GM18517 (cell line): ENCODE measurements at regions not wholly inside any gene's neighbourhood (a gene's known extent, or its start where the extent isn't known, plus 50 kb on each side); places are given as distances from the start of the nearest gene placed in this dataset.
"Not testable (repeated sequence)": the region's sequence is repeated elsewhere in the genome, so short reads cannot be mapped to it uniquely, and the experiment has no call there.

ENCODE experiments used
- ATAC-seq: cut with Tn5 transposase; IDR thresholded peaks from one replicate; pipeline ENCODE4 v1.9.1; 2021; ENCODE audit warnings: mild to moderate bottlenecking, moderate library complexity; ENCODE audit not compliant: unreplicated experiment

- ATAC-seq, result no peak
Observed at GRCh38 chr5:88092958-88093605, 175.6 kb downstream of the TMEM161B start.

DNA sequence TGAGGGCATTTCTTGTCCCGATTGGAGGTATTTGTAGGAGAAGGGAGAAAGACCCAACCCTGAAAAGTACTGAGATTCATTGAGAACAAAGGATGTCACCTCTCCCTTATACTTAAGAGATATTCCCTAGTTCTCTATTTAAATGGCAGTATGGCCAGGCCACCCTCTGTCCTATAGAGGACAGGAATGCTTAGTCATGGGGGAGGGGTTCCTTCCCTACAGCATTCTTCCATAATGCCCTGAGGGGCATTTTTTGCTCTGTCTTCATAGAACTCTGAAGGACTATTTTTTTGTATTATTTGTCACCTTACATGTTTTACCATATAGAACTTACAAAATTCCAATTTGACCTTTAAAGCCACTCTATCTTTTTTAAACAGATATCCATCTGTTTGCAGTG, 176.3 kb downstream of the TMEM161B start:
- ATAC-seq, result no peak

GRCh38 chr5:88090506-88090905, 178.1 kb downstream of the TMEM161B start:
- ATAC-seq, result no peak

DNA sequence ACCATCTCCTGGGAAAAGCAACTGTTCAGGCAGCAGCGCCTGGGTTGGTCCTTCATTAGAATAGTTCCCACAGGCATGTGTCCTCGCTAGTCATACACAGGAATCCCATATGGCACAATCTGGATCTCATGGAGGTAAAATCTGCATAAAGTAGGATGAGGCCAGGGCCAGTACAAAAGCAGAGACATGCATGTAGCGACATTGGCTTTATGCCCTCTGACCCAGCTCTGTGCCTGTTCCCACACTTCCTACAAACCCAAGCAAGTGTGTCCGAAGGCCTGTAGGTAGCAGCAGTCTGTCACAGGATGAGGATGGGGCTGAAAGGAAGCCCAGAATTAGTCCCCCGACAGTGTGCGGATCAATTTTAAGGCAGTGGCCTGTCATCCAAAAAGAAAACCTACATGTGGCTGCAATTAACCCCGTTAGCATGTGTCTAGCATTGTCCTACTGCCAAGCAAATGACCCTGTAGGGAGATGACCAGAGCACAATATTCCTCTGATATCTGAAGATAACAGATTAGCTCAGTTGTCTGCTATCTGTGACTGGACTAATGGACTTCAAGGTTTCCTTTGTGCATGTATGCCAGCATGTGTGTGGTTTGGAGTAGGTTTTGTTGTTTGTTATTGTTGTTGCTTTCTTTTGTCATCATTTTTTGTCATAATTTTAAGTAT, 178.8 kb downstream of the TMEM161B start:
- ATAC-seq, result no peak

DNA sequence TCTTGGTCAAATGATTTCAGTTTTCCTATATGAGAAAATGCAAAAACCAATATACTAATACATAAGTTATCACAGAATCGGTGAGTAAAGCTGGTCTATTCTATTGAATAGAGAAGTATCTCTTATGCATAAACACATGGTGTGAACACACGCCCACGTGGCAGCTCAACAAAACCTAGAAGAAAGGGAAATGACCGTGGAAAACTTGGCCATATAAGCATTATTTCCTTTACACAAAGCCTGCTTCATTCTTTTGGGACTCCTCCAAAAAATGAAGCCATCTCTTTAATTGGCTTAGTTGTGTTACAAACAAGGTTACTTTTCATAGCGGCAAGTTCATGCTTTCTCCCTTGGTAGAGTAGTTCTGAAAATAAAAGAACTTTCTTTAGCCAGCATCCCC, 183.2 kb downstream of the TMEM161B start:
- ATAC-seq, result no peak

DNA sequence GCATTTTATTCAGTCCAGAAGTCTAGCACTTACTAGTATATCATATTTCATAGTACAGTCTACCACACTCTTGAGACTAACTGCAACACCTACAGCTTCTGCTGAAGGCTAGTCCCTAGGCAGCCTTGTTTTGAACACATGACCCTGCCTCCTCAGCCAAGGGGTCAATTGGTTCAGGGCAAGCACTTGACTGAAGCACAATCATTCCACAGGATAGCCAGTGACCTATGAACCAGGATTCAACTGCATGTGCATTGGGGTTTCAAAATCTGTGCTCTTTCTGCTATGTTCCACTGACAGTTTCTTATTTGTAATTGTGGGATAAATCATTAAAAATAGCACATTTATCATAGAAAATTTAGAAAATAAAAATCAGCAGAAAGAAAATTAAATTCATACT, 186.8 kb downstream of the TMEM161B start:
- ATAC-seq, result no peak

- no peak for ATAC-seq
Observed at GRCh38 chr5:88063813-88064212, 204.8 kb downstream of the TMEM161B start.

- no peak for ATAC-seq
Observed at GRCh38 chr5:88060194-88060593, 208.5 kb downstream of the TMEM161B start.

DNA sequence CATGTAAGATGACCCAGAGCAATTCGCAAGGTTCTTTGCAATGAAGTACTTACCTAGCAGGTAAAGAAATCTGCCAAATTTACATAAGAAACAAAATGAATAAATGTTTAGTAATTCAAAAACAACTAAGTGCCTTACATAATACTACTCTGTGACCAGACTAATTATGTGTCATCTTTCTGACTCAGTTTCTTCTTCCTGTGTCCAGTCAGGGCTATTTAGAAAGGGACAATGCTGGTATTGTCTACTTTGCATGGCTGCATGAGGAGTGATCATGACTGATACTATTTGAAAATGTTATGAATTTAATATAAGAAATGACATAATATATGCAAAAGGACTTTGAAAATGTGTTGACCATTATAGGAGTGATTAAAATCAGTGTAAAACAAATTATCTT, 210.0 kb downstream of the TMEM161B start:
- no peak for ATAC-seq

- ATAC-seq, result not testable (repeated sequence)
Observed at GRCh38 chr5:88052468-88052867, 216.2 kb downstream of the TMEM161B start.

DNA sequence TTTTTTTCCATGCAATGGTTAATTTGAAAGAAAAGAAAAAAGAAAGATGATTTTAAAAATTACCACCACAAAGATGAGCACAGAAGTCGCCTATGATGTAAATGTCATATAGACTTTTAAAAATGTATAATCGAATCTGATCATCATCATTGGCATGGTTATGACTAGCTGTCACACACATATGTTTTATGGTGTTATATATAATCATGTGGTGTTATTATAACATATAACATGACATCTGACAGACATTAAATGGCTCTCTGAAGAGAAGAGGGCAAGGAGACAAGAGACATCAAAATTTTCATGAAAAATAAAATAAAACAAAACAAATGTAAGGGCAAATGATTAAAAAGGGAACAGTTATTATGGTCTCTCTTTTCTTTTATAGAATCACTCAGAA, 217.5 kb downstream of the TMEM161B start:
- no peak for ATAC-seq

GRCh38 chr5:88049737-88050136, 218.9 kb downstream of the TMEM161B start:
- ATAC-seq, result no peak

GRCh38 chr5:88049156-88049555, 219.5 kb downstream of the TMEM161B start:
- no peak for ATAC-seq

DNA sequence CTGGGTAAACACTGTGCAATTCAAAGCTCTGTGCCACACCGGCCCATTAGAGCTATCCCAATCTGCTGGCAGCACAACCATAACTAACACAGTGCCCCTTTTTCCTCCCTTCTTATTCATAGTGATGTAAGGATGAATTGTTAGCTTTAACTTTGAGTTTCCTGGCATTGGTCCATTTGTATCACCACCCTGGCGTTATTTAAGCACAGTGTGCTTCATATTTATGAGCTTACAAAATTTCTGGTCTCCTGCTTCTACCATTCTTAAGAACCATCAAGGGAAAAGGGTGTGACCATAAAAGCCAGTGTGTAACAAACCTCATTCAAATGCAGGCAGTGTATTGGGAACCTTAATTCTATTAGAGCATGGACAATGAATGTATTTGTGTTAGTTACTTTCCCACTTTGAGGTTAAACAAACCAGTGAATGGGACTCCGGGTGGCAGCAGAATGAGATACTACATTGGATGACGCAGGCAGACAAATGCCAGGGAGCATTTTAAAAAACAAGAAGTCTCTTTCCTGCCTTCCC, 222.6 kb downstream of the TMEM161B start:
- no peak for ATAC-seq

GRCh38 chr5:88045165-88045564, 223.5 kb downstream of the TMEM161B start:
- no peak for ATAC-seq

DNA sequence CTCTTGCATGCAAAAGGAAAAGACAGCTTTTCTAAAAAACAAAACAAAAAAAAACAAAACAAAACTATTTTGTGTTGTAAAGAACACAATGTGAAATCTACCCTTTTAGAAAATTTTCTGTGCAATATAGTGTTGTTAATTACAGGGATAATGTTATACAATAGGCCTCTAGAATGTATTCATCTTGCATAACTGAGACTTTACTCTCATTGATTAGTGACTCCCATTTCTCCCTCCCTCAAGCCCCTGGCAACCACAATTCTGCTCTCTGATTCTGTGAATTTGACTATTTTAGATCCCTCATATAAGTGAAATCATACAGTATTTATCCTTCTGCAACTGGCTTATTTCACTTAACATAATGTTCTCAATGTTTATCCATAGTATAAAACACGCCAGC, 234.1 kb downstream of the TMEM161B start:
- ATAC-seq, result no peak

DNA sequence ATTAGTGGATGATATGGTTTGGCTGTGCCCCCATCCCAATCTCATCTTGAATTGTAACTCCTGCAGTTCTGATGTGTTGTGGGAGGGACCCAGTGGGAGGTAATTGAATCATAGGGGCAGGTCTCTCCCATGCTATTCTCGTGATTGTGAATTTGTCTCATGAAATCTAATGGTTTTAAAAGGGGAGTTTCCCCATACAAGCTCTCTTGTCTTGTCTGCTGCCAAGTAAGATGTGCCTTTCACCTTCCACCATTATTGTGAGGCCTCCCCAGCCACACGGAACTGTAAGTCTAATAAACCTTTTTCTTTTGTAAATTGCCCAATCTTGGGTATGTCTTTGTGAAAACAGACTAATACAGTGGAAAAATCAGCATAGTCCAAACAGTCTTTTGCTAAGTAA, 235.5 kb downstream of the TMEM161B start:
- no peak for ATAC-seq

DNA sequence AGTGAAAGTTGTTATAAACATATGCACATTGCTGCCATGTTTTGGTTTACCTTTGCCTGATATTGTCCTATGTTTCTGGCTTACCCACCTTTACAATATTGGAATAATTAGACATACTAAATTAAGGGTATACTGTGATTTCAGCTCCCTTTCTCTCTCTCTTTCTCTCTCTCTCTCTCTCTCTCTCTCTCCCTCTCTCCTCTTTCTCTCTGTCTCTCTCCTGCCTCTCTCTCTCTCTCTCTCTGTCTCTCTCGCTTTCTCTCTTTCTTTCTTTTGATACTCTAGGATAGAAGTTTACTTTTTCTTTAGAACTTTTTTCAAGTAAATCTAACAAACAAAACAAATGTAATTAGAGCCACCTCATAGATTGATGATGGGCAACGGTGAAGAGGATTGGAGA, 239.6 kb downstream of the TMEM161B start:
- ATAC-seq, result no peak

- ATAC-seq, result no peak
Observed at GRCh38 chr5:88021141-88021540, 247.5 kb downstream of the TMEM161B start.

- ATAC-seq, result not testable (repeated sequence)
Observed at GRCh38 chr5:88014984-88015383, 253.7 kb downstream of the TMEM161B start.

DNA sequence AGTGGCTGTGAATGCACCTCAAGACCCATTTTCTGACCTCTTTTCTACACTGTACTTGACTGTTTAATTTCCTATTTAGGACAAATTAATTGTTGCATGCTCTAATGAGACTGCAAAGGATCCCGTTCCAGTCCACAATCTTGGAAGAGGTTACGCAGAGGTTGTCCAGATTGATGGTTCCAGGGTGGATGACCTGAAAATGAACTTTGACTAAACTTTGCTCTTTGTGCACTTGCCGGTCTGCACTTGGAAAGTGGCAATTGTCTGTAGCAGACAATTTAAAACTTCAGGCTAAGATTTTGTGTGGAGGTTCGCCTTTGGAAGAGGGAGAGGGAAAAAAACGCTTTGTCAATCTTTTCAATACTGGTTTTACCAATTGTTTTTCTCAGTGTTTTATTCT, 267.8 kb downstream of the TMEM161B start:
- no peak for ATAC-seq

DNA sequence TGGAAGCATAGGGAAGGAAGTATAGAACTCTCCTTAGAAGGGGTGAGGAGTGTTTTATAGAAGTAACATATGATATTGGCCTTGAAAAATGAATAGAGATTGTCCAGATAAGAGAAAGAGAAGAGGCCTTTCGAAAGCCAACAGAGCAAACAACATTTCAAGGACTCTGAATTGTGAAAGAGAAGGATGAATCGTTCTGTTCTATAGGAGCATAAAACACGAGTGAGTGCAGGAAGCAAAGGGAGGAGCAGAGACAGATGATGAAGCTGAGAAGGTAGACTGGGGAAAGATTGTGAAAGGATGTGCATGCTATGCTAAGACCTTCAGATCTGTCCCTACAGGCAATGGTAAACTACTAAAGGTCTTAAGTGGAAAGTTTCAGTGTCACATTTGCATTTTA, 271.0 kb downstream of the TMEM161B start:
- no peak for ATAC-seq

DNA sequence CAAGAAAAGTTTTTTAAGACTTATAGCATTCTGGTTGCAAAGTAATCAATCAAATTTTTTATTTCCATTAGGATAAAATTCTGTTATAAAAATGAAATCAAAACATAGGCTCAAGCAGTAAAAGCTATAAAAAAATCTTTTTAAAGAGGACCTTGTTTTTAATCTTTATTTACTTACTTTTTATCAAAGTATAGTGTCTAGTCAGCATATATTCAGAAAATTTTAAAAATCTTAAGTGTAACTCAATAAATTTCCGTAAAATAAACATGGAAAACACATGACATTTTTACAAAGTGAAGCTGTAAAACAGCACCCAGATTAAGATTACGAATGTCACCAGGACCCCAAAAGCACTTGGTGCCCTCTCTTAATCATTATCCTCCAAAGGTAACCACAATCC, 302.4 kb downstream of the TMEM161B start:
- ATAC-seq, result no peak
